GM18951 (cell line): ENCODE measurements at regions not wholly inside any gene's neighbourhood (a gene's known extent, or its start where the extent isn't known, plus 50 kb on each side); places are given as distances from the start of the nearest gene placed in this dataset.
"Not testable (repeated sequence)": the region's sequence is repeated elsewhere in the genome, so short reads cannot be mapped to it uniquely, and the experiment has no call there.

Experiments used
- POLR2A ChIP-seq: IDR thresholded peaks from 4 replicates; pipeline ENCODE4 v1.6.1; 2011; ENCODE audit warnings: mild to moderate bottlenecking; ENCODE audit not compliant: insufficient read length, insufficient read depth; ENCODE audit errors: extremely low read depth
- in situ Hi-C: fragments of 300-500 bp; cut with MboI; formaldehyde crosslinking; loops from one replicate; pipeline ENCODE4 v1.12.0; 2022; ENCODE audit warnings: low sequenced_read_pairs, mixed read lengths, inconsistent platforms; ENCODE audit not compliant: unreplicated experiment

- TF ChIP-seq POLR2A: no peak
- in situ Hi-C loops: no loop called here
These were observed 124.7 kb upstream of the SPATA12 start for GRCh38 chr3:56935811-56936210.

GRCh38 chr3:56934481-56934880 lies 126.0 kb upstream of the SPATA12 start:
- in situ Hi-C loops: not testable (repeated sequence)

GRCh38 chr3:56933803-56934202 lies 126.7 kb upstream of the SPATA12 start:
- no peak for TF ChIP-seq POLR2A
- in situ Hi-C loops: no loop called here

GRCh38 chr3:56932866-56933265 lies 127.6 kb upstream of the SPATA12 start:
- in situ Hi-C loops: no loop called here
- no peak for TF ChIP-seq POLR2A

GRCh38 chr3:56931836-56932235 lies 128.6 kb upstream of the SPATA12 start:
- TF ChIP-seq POLR2A: no peak
- in situ Hi-C loops: no loop called here

GRCh38 chr3:56930706-56931105 lies 129.0 kb upstream of the ARHGEF3 start:
- in situ Hi-C loops: no loop called here
- no peak for TF ChIP-seq POLR2A

GRCh38 chr3:56929809-56930615 lies 128.3 kb upstream of the ARHGEF3 start:
- in situ Hi-C loops: no loop called here
- no peak for TF ChIP-seq POLR2A

GRCh38 chr3:56928379-56929068 lies 126.8 kb upstream of the ARHGEF3 start:
- in situ Hi-C loops: no loop called here
- TF ChIP-seq POLR2A: no peak

- no peak for TF ChIP-seq POLR2A
- in situ Hi-C loops: no loop called here
These were observed 126.1 kb upstream of the ARHGEF3 start for GRCh38 chr3:56927855-56928254.

- in situ Hi-C loops: no loop called here
- no peak for TF ChIP-seq POLR2A
These were observed 125.2 kb upstream of the ARHGEF3 start for GRCh38 chr3:56926947-56927282.

GRCh38 chr3:56926243-56926946 lies 124.6 kb upstream of the ARHGEF3 start:
- no peak for TF ChIP-seq POLR2A
- in situ Hi-C loops: no loop called here

GRCh38 chr3:56924700-56925099 lies 123.0 kb upstream of the ARHGEF3 start:
- in situ Hi-C loops: not testable (repeated sequence)

GRCh38 chr3:56923526-56924224 lies 121.9 kb upstream of the ARHGEF3 start:
- in situ Hi-C loops: no loop called here
- no peak for TF ChIP-seq POLR2A

- TF ChIP-seq POLR2A: no peak
- in situ Hi-C loops: no loop called here
These were observed 120.1 kb upstream of the ARHGEF3 start for GRCh38 chr3:56921573-56922453.
